Vagina (tissue), 2 donors: ENCODE measurements at regions not wholly inside any gene's neighbourhood (a gene's known extent, or its start where the extent isn't known, plus 50 kb on each side); places are given as distances from the start of the nearest gene placed in this dataset.

Experiments
- POLR2A ChIP-seq, 2 donors: fragments of 450-650 bp; IDR thresholded peaks; one replicate each; pipeline ENCODE4 v1.6.1; 2017; ENCODE audit warnings: antibody characterized with exemption in 2 of 2, mild to moderate bottlenecking in 2 of 2, moderate library complexity in 2 of 2
- TF ChIP-seq, protein P1 (sequence below), 3 experiments: fragments of 450-650 bp in 2 of 3; fragments of 200-600 bp in 1 of 3; sonication (generic) in 1 of 3; IDR thresholded peaks; one replicate each; pipeline ENCODE4 v1.5.1; 2017 to 2019; ENCODE audit warnings: antibody characterized with exemption in 3 of 3, mild to moderate bottlenecking in 2 of 3, moderate library complexity in 2 of 3

DNA sequence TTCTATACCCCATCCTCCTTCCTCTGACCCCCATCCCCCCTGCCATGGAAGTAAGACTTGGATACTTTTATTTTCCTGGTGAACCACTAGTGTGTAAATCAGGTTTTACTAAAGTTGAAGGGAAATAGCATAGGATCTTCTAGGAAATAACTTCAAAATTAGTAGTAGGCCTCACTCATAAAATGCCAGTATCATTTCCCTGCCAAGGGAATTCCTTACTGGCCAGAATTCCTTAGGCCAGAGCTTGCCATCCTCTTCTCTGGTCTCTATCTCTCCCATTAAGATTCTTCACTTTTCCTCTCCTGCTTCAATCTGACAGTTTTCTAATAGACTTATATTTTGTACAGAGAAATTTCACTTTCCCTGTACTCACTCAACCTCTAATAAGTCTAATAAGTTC, 322.8 kb upstream of the TANK start:
- TF ChIP-seq, protein P1, sequence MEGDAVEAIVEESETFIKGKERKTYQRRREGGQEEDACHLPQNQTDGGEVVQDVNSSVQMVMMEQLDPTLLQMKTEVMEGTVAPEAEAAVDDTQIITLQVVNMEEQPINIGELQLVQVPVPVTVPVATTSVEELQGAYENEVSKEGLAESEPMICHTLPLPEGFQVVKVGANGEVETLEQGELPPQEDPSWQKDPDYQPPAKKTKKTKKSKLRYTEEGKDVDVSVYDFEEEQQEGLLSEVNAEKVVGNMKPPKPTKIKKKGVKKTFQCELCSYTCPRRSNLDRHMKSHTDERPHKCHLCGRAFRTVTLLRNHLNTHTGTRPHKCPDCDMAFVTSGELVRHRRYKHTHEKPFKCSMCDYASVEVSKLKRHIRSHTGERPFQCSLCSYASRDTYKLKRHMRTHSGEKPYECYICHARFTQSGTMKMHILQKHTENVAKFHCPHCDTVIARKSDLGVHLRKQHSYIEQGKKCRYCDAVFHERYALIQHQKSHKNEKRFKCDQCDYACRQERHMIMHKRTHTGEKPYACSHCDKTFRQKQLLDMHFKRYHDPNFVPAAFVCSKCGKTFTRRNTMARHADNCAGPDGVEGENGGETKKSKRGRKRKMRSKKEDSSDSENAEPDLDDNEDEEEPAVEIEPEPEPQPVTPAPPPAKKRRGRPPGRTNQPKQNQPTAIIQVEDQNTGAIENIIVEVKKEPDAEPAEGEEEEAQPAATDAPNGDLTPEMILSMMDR (IDR thresholded peaks at IDR 0.05), result no peak
- no peak for TF ChIP-seq POLR2A (IDR thresholded peaks at IDR 0.05)
